8988T (cell line): ENCODE measurements at regions not wholly inside any gene's neighbourhood (a gene's known extent, or its start where the extent isn't known, plus 50 kb on each side); places are given as distances from the start of the nearest gene placed in this dataset.

Source experiments
- DNase-seq: peaks from one replicate; pipeline ENCODE4 v3.0.0; 2011

DNA sequence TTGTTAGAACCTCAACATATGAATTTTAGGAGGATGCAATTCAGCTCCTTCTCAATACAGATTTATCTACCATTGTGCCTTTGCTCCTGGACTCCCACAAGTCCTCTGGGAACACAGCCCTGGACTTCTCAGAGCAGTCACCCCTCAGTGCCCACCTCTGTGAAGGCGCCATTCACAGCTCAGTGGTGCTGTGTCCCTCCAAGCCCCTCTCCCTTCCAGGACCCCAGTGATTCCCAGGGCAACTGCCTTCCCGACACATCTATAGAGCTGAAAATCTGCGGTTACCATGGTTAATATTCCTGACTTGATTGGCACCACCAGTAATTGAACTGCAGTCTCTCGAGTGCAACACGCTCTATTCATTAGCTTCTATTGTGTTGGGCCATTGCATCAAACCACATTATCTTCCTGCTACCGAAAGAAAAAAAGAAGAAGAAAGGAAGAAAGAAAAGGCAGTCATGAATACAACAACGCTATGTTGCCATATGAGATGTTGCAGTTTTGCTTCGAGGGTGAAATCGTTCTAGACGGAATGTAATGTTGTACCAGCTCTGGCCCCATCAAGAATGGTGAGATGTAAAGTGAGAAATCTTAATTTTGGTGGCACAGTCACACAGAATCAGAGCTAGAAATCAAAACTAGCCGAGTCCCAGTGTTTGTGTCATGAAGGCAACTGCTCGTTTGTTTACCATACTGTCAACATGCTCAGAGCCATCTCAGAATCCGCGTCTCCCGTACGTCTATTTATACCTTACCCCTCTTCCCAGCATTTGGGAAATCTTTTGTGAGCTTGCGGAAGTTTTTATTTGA, 524.0 kb upstream of the ID2 start:
- no peak for DNase-seq

DNA sequence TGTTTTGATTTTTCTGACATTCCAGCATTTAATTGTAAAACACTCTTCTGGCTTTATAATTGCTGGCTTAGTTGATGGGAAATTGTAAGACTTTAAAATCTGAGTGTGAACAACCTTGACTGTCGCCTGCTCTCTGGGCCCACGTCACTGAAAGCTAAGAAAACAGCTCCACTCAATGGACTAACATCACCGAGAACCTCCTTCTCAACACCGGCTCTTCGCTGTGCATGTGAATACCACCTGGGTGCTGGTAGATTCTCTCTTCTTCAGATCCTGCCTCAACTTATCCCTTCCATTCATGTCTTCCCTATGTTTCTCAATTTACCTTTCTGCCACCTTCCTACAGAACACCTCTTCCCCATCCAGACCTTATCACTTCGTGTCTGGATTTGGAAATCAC, 523.1 kb upstream of the ID2 start:
- DNase-seq, result no peak

DNA sequence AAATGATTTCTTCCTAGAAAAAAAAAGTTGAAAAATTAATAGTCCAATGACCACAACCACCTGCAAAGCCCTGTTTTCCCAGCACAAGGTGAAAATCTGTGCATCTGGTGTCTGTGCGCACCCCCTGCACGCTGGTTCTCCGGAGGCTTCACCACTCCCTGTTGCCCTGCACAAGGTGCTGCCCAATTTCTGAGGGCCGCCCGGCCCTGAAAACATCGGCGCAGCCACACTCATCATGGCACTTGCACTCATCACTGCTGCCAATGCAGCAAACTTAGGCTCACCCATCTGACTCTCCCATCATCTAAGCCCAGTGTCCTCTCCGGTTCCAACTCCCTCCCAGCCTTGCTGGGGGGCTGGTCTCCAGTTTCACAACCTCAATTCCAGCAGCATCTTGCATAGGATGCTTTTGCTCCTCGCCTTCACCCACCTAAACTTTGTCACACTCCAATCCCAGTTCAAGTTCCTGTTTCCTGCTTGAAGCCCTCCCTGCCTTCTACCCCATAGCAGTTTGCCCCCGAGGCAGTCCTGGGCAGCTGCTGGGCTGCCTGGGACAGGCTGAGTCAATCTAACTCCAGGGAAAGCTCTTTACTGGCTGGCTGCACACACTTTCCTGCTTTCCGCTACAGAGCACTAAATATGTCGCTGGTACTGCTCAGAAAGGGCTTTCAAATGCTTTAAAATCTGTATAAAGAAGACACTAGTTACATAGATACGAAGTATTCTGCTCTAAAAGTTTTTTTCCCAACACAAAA, 522.5 kb upstream of the ID2 start:
- no peak for DNase-seq

DNA sequence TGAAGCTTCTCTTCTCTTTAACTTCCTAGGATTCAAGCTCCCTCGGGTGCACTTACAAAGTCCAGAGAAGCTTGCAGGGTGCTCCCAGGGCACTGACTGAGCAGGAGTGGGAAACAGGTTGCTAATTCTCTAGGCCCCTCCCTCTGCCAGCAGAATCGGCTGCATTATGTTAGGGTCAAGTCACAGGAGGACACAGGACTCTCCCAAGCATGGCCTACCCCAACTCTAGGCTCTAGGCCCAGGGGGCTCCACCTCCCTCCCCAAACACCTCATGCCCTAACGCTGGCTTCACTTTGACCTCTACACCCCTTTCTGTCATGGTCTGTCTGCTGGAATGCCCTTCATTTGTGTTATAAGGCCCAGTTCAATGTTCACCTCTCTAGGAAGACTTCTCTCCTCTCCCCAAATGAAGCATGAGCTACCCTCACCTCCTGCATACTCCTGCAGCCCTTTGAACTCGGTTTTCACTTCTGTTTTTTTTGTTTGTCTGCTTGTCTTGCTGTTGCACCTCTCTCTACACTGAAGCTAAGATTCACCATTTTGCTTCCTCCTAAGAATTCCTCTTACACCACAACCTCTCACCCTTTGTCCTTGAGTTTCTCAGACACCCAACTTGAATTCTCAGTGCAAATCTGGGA, 521.8 kb upstream of the ID2 start:
- no peak for DNase-seq

DNA sequence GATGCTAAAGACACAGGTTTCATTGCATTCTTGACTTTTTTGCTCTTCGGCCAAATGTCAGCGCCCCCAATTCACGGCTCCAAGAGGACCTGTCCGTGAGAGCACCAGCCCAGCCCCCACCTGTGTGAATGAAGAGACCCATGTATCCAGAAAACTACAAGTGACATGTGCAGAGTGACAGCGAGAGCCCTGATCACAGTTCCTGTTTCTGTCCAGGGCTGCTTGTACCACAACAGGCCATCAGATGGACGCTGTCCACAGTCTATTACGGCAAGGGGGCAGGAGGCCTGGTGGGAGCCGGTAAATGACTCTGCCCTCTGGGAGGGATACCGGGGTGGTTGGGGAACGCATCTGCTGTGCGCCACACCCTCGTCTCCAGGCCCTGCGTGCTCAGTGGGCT, 520.9 kb upstream of the ID2 start:
- DNase-seq, result no peak

DNA sequence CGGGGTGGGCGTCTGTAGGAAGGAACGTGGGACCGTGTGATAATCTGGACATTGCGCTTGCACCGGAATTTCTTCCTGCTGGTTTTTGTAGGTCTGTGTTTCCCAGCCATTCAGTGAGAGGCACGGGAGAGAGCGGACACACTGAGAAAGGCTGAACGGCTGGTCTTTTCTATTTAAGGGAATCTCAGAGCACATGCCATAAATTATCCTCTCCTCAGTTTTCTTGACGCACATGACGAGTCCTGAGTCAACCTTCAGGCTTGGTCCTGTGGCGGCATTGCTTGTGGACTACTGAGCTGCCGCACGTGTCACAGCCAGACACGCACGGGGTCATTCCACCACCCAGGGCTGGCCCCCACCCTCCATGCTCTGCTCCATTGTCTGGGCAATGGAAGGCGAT, 519.3 kb upstream of the ID2 start:
- no peak for DNase-seq

DNA sequence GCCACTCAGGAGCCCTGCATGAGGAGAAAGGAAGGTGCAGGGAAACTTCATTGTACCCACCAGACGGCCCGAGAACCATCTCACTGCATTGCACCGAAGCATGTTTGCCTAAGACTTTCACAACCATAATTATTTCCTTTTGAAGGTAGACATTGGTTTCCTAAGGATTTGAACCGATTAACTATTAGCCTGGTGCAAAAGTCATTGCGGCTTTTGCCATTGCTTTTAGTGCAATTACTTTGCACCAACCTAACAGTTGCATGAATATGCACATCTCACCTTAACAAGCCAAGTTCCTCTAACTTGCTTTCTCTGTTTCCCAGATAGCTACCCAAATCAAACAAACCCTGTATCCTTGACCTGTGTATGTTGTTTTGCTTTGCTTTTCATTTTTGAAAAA, 516.3 kb upstream of the ID2 start:
- no peak for DNase-seq

DNA sequence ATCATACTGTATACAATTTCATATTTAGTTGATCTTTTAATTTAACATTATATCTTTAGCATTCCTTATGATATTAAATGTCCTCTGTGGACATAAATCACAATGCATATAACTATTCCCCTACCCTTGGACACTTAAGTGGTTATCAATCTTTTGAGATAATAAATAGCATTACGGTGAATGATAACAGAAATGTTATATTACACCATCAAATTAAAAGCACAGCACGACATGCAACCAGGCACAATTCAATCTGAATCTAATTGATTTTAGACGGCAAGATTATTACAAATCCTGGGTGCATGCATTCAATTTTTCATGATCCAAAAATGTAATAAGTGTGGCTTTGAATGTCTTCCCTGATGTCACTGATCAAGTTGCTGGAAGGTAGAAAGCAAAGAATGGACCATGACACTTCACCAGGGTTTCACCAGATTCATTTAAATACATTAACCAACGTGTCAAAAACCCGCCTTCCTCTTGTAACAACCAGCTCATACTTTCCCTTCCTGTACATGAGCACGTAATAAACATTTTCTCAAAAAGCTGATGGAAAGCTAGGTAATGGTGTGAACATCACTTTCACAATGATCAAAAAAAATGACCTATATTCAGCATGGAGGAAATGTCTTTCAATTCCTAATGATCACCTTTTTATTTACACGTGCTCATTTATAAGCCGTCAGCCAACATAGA, 513.7 kb upstream of the ID2 start:
- DNase-seq, result no peak

DNA sequence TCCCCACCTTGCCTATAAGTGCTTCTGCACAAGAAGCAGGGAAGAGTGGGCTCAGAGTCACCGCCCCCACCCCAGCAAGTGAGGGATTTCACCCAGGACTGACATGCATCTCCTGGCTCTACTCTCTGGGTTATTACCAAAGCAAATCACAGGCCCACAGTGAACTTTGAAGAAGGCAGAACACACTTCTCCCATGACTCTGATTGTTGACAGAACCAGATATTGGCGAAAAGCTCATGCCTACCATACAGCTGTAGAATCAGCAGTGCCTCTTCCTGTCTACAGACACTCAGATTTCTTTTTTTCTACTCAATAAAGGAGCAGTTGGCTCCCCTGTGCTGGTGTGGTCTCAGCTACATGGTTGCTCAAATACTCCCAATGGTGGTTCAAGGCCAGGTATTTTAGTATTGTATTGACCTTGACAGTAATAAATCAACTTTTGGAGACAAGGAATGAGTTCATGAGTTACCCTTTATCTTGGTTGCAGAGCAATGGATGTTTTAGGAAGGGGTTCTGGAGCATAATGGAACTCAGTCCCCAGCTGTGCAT, 512.9 kb upstream of the ID2 start:
- DNase-seq, result no peak

DNA sequence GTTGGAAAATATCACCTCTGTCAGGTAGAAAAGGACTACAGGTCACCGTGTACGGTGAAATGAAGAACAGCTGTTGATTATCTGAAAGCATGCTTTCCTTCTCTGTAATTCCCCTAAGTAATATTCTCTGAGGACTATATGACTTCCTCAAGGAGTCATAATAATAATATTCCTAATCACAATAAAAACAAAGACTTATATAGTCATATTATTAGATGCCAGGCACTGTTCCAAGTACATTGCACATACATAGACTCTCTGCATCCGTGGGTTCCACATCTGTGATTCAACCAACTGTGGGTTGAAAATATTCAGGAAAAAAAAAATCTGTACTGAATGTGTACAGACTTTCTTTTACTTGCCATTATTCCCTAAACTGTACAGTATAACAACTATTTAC, 512.4 kb upstream of the ID2 start:
- DNase-seq, result no peak

DNA sequence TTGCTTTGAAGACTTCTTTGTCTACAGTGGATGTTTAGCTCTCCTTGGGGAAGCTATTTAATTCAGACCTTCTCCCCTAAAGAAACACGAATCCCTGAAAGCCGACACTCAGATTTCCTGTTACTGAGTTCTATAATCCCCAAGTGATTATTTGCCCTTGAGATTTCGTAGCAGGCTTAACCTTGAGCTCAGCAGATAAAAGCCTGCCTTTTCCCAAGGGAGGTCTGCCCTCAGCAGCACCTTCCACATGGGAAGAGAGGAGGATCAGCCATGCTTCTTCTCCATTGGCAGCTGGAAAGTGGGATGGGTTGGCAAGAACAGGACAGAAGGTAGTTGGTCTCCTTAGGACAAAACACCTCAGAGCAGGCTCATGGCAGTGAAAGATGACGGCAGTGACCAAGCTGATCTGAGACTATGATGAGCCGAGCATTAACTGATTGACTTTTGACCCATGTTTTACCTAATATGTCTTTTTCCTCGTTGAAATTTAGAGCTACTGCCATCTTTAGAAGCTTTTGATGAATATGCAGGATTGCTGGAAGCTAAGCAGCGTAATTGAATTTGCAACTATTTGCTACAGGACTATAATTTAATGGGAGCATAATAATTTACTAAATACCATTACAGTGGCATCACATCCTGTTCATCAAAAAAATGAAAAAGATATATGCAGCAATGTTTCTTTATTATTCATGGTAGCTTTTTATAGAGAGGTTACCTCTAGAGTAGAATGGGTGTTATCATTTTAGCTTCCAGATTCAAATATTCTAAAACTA, 511.1 kb upstream of the ID2 start:
- DNase-seq, result no peak

DNA sequence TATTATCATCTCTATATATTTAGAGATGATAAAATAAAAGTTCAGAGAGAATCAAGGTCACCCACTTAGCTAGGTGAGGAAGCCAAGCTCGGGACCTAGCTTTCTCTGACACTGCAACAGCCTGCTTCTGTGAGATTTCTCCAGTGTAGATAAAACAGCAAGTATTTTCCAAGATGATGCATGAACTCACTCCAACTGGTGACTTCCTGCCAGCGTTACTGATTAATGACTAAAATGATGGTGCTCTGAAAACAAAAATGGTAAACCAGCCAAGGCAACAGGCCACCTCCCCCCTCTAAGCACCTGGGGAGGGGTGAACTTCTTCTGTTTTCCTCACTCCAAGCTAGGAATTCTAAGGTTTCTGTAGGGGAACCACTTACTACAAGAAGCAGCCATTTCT, 510.2 kb upstream of the ID2 start:
- no peak for DNase-seq

DNA sequence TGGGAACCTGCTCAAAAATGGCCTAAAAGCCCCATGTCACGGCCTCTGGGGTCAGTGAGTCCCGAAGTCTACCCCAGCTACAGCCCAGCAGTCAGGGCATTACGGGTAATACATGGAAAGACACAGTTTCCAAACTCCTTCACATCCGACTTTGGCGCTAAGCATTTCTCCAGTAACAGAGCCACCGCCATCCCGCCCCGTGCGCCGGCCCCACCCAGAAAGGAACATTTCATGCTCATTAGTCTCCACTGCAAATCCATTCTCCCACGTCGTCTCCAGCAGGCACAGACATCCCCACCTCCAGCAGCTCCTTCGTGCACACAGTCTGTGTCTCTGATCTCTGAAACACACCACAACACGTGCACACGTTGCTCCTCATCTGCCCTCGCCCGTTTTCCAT, 509.2 kb upstream of the ID2 start:
- no peak for DNase-seq

DNA sequence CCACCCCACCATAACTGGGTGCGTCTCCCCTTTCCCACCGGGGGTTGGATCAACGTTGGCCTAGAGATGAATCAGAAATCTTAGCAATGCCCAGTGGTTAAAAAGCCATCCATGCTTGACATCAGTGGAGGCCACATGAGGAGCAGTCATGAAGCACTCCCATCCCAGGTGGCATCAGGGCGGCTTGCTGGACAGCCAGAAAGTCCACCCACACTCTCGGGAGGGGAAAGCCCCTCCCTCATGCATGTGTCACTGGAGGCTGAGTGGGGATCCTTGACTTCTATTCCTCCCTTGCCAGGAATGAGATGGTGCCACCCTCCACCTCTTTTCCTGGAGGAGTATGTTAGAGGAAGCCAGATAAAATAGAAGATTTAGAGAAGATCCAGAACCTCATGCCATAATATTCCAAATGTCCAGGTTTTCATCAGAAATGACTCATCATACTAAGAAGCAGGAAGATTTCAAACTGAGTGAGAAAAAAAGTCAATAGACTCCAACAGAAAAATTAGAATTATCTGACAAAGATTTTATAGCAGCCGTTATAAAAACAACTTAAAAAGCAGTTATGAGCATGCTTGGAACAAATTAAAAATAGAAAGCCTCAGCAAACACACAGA, 507.1 kb upstream of the ID2 start:
- no peak for DNase-seq

DNA sequence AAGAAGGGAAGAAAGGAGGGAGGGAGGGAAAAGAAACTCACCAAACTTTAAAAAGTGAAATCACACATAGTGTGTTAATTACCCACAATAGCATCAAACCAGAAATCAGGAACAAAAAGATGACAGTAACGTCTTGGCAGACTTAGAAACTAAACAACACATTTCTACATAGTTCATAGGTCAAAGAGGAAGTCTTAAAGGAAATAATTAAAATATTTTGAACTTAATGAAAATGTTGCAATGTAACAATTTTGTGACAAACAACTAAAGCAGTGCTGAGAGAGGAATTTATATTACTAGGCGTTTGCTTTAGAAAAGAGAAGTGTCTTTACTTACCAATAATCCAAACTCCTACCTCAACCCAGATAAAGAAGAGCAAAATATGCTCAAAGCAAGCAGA, 505.0 kb upstream of the ID2 start:
- no peak for DNase-seq

DNA sequence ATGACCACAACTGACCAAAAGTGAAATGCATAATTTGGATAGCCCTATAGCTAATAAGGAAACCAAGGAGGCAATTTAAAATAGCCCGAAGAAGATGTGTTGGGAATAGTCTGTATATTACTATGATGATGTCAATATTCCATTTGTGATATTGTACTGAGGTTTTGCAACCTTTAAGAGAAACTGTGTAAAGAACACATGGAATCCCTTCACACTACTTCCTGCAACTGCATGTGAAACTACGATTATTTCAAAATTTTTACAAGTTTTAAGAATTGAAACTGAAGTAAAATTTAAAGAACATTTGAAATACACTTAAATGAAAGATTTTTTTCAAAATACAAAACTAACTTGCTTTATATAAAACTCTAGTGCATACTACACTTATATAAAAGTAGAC, 504.3 kb upstream of the ID2 start:
- no peak for DNase-seq

DNA sequence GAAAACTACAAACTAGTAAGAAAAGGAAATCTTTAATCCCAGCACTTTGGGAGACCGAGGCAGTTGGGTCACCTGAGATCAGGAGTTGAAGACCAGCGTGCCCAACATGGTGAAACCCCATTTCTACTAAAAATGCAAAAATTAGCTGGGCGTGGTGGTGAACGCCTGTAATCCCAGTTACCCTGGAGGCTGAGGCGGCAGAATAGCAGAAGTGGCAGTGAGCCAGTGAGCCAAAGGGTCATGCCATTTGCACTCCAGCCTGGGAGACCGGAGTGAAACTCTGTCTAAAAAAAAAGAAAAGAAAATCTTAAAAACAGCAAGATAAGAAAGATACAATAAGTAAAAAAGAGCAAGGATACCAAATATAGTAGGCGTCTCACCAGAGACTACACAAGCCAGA, 502.9 kb upstream of the ID2 start:
- DNase-seq, result no peak

DNA sequence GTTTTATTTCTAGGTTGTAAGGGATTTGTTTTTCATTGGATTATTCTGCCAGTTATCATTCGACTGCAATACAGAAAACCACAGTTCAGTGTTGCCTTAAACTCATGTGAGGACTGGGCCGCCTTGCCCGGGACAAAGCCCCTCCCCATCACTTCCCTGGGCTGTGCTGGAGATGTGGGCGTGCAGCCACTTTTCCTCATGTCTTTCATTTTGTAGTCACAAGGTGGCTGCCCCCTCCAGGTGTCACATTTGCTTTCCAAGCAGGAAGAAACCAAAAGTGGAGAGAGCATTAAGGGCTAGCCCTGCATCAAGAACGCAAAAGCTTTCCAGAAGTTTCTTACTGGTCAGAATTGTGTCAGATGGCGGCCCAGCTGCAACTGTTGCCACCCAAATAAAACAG, 492.5 kb upstream of the ID2 start:
- no peak for DNase-seq

DNA sequence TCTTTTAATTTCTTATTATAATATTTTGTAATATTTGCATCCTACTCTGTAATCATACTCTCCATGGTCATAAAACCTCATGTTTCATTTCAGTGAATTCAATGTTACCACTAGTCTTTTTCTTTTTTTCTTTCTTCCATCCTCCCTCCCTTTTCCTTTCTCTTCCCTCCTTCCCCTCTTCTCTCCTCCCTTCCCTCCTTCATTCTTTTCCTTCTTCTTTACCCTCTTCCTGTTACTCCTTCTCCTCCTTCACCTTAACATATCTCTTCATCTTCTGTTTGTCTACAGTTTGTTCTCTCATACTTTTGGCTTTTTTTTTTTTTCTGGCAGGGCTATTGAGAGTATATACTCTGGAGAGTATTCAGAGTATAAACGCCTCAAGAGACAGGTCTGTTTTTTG, 491.6 kb upstream of the ID2 start:
- no peak for DNase-seq

DNA sequence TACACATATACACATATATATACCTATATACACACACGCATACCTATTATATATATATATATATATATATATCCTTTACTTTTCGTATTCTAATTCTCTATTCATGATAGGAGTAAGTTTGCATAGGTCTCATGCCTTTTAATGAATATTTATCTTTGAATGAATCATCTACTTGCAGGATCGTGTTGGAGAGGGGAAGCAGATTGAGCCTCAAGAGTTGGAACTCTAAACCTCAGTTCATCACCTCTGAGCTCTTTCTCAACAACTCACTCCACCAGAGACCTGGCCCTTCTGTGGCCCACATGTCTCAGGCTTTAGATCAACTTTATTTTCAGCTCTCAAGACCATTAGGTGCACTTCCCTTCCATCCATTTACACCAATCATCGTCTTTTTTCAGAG, 490.4 kb upstream of the ID2 start:
- DNase-seq, result no peak

DNA sequence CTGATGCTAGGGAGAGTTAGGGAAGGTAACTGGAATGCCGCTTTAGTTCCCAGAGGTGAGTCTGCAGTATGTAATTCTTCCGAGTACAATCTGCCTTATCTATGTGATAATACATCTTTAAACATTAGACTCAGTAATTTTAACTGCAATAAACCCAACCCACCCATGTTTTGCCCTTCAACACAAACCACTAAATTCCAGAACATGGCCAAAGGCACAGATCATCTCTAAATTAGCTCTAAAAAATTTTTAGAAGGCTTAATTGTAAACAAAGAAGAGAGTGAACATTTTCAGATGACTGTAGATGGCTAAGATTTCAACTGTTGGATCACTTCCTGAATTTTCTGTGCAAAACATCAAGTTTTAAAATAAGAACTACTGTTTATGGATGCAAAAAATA, 488.7 kb upstream of the ID2 start:
- DNase-seq, result no peak
